Mucosa of descending colon (tissue), 3 donors: ENCODE measurements at regions not wholly inside any gene's neighbourhood (a gene's known extent, or its start where the extent isn't known, plus 50 kb on each side); places are given as distances from the start of the nearest gene placed in this dataset.
A peak's percentile ranks its signal among the peaks of the same experiment; 100 is the strongest.
"Not testable (repeated sequence)": the region's sequence is repeated elsewhere in the genome, so short reads cannot be mapped to it uniquely, and the experiment has no call there.

Source experiments
- ATAC-seq: fragments of 200-7000 bp; cut with Tn5 transposase; one replicate; pipeline ENCODE4 v1.9.1; 2020; ENCODE audit warnings: mild to moderate bottlenecking, moderate library complexity
- DNase-seq, 3 donors: peaks; one replicate each; pipeline ENCODE4 v3.0.0-alpha.2; 2020
- H3K36me3 ChIP-seq: fragments of 200-600 bp; one replicate; pipeline ENCODE4 v1.8.0; 2021; ENCODE audit warnings: low read depth, mild to moderate bottlenecking
- H3K4me1 ChIP-seq: fragments of 200-600 bp; one replicate; pipeline ENCODE4 v1.8.0; 2021; ENCODE audit warnings: low read depth, mild to moderate bottlenecking
- H3K4me3 ChIP-seq: fragments of 200-600 bp; one replicate; pipeline ENCODE4 v1.8.0; 2021; ENCODE audit warnings: mild to moderate bottlenecking
- H3K9me3 ChIP-seq: fragments of 200-600 bp; one replicate; pipeline ENCODE4 v1.8.0; 2021; ENCODE audit warnings: mild to moderate bottlenecking
- CTCF ChIP-seq: fragments of 200-600 bp; IDR thresholded peaks from one replicate; pipeline ENCODE4 v1.8.0; 2022; ENCODE audit warnings: antibody characterized with exemption, mild to moderate bottlenecking
- intact Hi-C, 2 donors: fragments of 100-400 bp; cut with DNase I in 1 of 2; cut with micrococcal nuclease in 1 of 2; formaldehyde crosslinking; loops; one replicate each; pipeline versions ENCODE4 v1.11.0 to v1.11.1; 2022; cut with DNase I, micrococcal nuclease
- donor health status: DM: no; HTN: no; CAD: no; lungs with moderate emphysema.
- donor health status: DM: no; HTN: no; CAD: no.
- donor health status: DM: no; HTN: yes; CAD: no.

- ATAC-seq: no peak
- DNase-seq: no peak
- Histone ChIP-seq H3K4me3 (no peak overlapping the region), H3K36me3 (no peaks in the 10 kb centered on the region), H3K4me1 (no peaks in the 10 kb centered on the region), H3K9me3 (no peaks in the 10 kb centered on the region)
- no peak for TF ChIP-seq CTCF
- intact Hi-C loops: no loop called here
These were observed 195.7 kb downstream of the EBLN2 start for GRCh38 chr3:73257186-73257585.

GRCh38 chr3:73258057-73258456 is 196.6 kb downstream of the EBLN2 start:
- no peaks in the 10 kb centered on the region for H3K9me3 ChIP-seq
- TF ChIP-seq CTCF: no peak
- DNase-seq (no peak), ATAC-seq (no peak)
- no peak overlapping the region for H3K4me3 ChIP-seq
- no peaks in the 10 kb centered on the region for H3K4me1 ChIP-seq
- intact Hi-C loops: no loop called here
- H3K36me3 ChIP-seq: no peaks in the 10 kb centered on the region

- ATAC-seq: no peak
- Histone ChIP-seq H3K4me1 (no peaks in the 10 kb centered on the region), H3K4me3 (no peak overlapping the region), H3K9me3 (no peaks in the 10 kb centered on the region), H3K36me3 (no peaks in the 10 kb centered on the region)
- no peak for TF ChIP-seq CTCF
- intact Hi-C loops: no loop called here
- no peak for DNase-seq
These were observed 197.8 kb downstream of the EBLN2 start for GRCh38 chr3:73259291-73259690.

- DNase-seq (no peak), ATAC-seq (no peak)
- H3K4me1 ChIP-seq: no peaks in the 10 kb centered on the region
- no peaks in the 10 kb centered on the region for H3K36me3 ChIP-seq
- intact Hi-C loops: no loop called here
- no peak for TF ChIP-seq CTCF
- H3K4me3 ChIP-seq: no peak overlapping the region
- no peaks in the 10 kb centered on the region for H3K9me3 ChIP-seq
These were observed 198.4 kb downstream of the EBLN2 start for GRCh38 chr3:73259856-73260255.

GRCh38 chr3:73266558-73266957 is 205.1 kb downstream of the EBLN2 start:
- H3K36me3 ChIP-seq, H3K4me1 ChIP-seq, ATAC-seq, intact Hi-C loops, H3K4me3 ChIP-seq, DNase-seq, H3K9me3 ChIP-seq: not testable (repeated sequence)

GRCh38 chr3:73269126-73269525 is 207.7 kb downstream of the EBLN2 start:
- H3K36me3 ChIP-seq, H3K4me3 ChIP-seq, H3K4me1 ChIP-seq, intact Hi-C loops, ATAC-seq, DNase-seq, H3K9me3 ChIP-seq: not testable (repeated sequence)

GRCh38 chr3:73270839-73271483 is 209.5 kb downstream of the EBLN2 start:
- no peak for TF ChIP-seq CTCF
- H3K4me3 ChIP-seq: no peak overlapping the region
- no peaks in the 10 kb centered on the region for H3K36me3 ChIP-seq
- DNase-seq (peak in 1 of 3 donors; percentile 5), ATAC-seq (peak; percentile 26)
- intact Hi-C loops: no loop called here
- H3K9me3 ChIP-seq: no peaks in the 10 kb centered on the region
- H3K4me1 ChIP-seq: no peaks in the 10 kb centered on the region
